Esophagus muscularis mucosa (tissue), 4 donors: ENCODE measurements at regions not wholly inside any gene's neighbourhood (a gene's known extent, or its start where the extent isn't known, plus 50 kb on each side); places are given as distances from the start of the nearest gene placed in this dataset.

Experiments
- DNase-seq: peaks from one replicate; pipeline ENCODE4 v3.0.0-alpha.2; 2017; ENCODE audit errors: extremely low spot score
- H3K27ac ChIP-seq, 4 donors: fragments of 200-600 bp; sonication (generic); replicated peaks in 1 of 4; 1 replicate in 3 of 4; 2 replicates in 1 of 4; pipeline ENCODE4 v1.5.1; 2016 to 2019; ENCODE audit warnings: mild to moderate bottlenecking in 1 of 4
- H3K27me3 ChIP-seq, 4 donors: fragments of 200-600 bp; sonication (generic); one replicate each; pipeline versions ENCODE4 v1.5.1 to v1.6.0; 2016 to 2019
- H3K36me3 ChIP-seq, 4 donors: fragments of 200-600 bp; sonication (generic); one replicate each; pipeline ENCODE4 v1.5.1; 2016 to 2019
- H3K4me1 ChIP-seq, 4 donors: fragments of 200-600 bp; sonication (generic); one replicate each; pipeline ENCODE4 v1.5.1; 2016 to 2019
- H3K4me3 ChIP-seq, 4 donors: fragments of 200-600 bp; sonication (generic); 1 replicate in 2 of 4; 2 replicates in 2 of 4; pipeline ENCODE4 v1.5.1; 2016 to 2019; ENCODE audit warnings: mild to moderate bottlenecking in 4 of 4, moderate library complexity in 1 of 4
- H3K9me3 ChIP-seq, 4 donors: fragments of 200-600 bp; sonication (generic); 1 replicate in 3 of 4; 2 replicates in 1 of 4; pipeline ENCODE4 v1.5.1; 2016 to 2019
- EP300 ChIP-seq: sonication (generic); formaldehyde crosslinking; IDR thresholded peaks from one replicate; pipeline ENCODE4 v1.6.1; 2017; ENCODE audit warnings: antibody characterized with exemption
- POLR2A ChIP-seq: fragments of 450-650 bp; IDR thresholded peaks from one replicate; pipeline ENCODE4 v1.6.1; 2017; ENCODE audit warnings: antibody characterized with exemption, moderate library complexity, mild to moderate bottlenecking, low read depth
- POLR2AphosphoS5 ChIP-seq, 2 donors: sonication (generic); formaldehyde crosslinking; IDR thresholded peaks; one replicate each; pipeline ENCODE4 v1.6.1; 2017; ENCODE audit warnings: antibody characterized with exemption in 2 of 2
- WGBS: methylation state at CpG from one replicate; pipeline ENCODE4 v1.1.5; 2018; 5-methylcytosine and 5-hydroxymethylcytosine counted together
- intact Hi-C: fragments of 100-400 bp; cut with DNase I; formaldehyde crosslinking; loops from one replicate; pipeline ENCODE4 v1.15.1; 2023
- TF ChIP-seq, protein P1 (sequence below), 3 experiments: fragments of 200-600 bp in 2 of 3; fragments of 450-650 bp in 1 of 3; sonication (generic) in 2 of 3; IDR thresholded peaks; one replicate each; pipeline ENCODE4 v1.5.1; 2017 to 2019; ENCODE audit warnings: antibody characterized with exemption in 3 of 3, mild to moderate bottlenecking in 2 of 3, moderate library complexity in 1 of 3

DNA sequence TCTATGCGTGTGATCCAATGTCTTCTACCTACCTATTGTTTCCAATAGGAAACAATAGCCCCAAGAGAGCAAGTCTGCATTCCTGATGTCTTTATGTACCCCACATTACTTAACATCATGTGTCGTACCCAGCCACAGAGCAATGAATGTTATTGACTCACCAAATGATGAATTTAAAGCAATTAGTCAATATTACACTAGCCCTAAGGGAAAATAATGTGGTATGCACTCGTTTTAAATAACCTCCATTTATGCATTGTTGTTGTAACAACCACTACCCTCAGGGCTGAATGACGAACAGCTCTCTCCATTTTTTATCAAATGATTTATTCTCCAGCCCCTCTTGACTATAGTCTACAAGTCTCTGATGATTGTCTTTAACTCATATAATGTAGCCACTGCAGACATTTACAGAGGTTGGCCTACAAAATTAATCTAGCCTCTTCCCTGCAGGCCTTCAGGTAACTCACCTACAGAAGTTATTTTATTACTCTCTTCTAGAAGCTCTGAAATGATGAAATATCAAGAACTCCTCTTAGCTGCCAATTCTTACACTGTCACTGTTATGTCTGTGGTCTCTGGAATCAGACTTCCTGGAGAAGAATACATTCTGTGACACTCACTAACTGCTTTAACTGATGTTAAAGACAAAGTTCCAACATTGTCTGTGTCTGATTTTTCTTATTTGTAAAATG, 601.7 kb upstream of the GRIA3 start:
- Histone ChIP-seq H3K36me3 (no peaks in the 10 kb centered on the region), H3K4me3 (no peak overlapping the region), H3K9me3 (no peaks in the 10 kb centered on the region), H3K27me3 (no peaks in the 10 kb centered on the region), H3K4me1 (no peaks in the 10 kb centered on the region), H3K27ac (no peak overlapping the region)
- DNase-seq = no peak
- intact Hi-C loops = no loop called here
- TF ChIP-seq EP300 (no peak), POLR2A (no peak), POLR2AphosphoS5 (IDR thresholded peaks at IDR 0.05) (no peak)
- TF ChIP-seq, protein P1, sequence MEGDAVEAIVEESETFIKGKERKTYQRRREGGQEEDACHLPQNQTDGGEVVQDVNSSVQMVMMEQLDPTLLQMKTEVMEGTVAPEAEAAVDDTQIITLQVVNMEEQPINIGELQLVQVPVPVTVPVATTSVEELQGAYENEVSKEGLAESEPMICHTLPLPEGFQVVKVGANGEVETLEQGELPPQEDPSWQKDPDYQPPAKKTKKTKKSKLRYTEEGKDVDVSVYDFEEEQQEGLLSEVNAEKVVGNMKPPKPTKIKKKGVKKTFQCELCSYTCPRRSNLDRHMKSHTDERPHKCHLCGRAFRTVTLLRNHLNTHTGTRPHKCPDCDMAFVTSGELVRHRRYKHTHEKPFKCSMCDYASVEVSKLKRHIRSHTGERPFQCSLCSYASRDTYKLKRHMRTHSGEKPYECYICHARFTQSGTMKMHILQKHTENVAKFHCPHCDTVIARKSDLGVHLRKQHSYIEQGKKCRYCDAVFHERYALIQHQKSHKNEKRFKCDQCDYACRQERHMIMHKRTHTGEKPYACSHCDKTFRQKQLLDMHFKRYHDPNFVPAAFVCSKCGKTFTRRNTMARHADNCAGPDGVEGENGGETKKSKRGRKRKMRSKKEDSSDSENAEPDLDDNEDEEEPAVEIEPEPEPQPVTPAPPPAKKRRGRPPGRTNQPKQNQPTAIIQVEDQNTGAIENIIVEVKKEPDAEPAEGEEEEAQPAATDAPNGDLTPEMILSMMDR (IDR thresholded peaks at IDR 0.05) = no peak
- 64% methylated on average over 4 of the region's 4 CpGs for WGBS

DNA sequence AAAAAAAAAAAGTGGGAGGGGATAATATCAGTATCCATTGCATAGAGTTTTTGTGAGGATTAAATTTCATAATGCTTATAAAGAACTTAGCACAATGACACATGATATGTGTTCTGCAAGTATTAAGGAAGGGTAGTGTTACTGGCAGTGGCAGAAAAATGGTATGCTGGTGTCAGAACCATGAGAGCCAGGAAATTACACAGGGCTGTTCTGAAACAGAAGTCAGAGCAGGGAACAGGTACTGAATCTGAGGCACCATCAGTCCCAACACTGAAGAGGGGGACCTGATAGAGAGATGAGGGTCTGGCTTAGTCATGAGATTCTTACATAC, 601.1 kb upstream of the GRIA3 start:
- no peaks in the 10 kb centered on the region for H3K27me3 ChIP-seq
- H3K4me3 ChIP-seq = no peak overlapping the region
- H3K4me1 ChIP-seq = no peaks in the 10 kb centered on the region
- no peak overlapping the region for H3K27ac ChIP-seq
- no peak for DNase-seq
- no peaks in the 10 kb centered on the region for H3K9me3 ChIP-seq
- TF ChIP-seq EP300 = no peak
- TF ChIP-seq, protein P1 (IDR thresholded peaks at IDR 0.05) = no peak
- TF ChIP-seq POLR2AphosphoS5 (IDR thresholded peaks at IDR 0.05) = no peak
- TF ChIP-seq POLR2A = no peak
- intact Hi-C loops = no loop called here
- H3K36me3 ChIP-seq = no peaks in the 10 kb centered on the region

- no peaks in the 10 kb centered on the region for H3K36me3 ChIP-seq
- H3K4me1 ChIP-seq = no peaks in the 10 kb centered on the region
- WGBS = 69% methylated on average over 2 of the region's 3 CpGs
- intact Hi-C loops = no loop called here
- no peak overlapping the region for H3K27ac ChIP-seq
- TF ChIP-seq, protein P1 (IDR thresholded peaks at IDR 0.05) = no peak
- no peak for TF ChIP-seq POLR2A
- TF ChIP-seq POLR2AphosphoS5 (IDR thresholded peaks at IDR 0.05) = no peak
- TF ChIP-seq EP300 = no peak
- no peak for DNase-seq
- no peak overlapping the region for H3K4me3 ChIP-seq
- no peaks in the 10 kb centered on the region for H3K9me3 ChIP-seq
- no peaks in the 10 kb centered on the region for H3K27me3 ChIP-seq
Observed at GRCh38 chrX:122583551-122583950, 600.5 kb upstream of the GRIA3 start.

DNA sequence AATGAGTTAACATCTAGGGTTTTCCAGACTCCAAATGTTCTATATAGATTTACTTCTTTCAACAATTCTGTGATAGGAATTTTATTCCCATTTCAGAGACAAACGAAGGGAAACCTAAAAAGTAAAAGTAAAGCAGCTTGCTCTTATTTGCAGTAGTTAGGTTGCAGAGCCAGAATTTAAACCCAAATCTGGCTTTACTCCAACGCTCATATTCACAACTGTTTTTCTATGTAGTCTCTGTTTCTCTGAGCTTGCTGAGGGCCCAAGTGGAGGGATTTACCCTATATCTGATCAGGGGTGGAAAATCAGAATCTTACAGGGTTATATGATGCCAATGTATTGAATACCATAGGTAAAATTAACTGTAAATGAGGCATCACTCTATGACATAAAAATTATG, 599.1 kb upstream of the GRIA3 start:
- WGBS = 38% methylated on average over 2 of the region's 2 CpGs
- Histone ChIP-seq H3K36me3 (no peaks in the 10 kb centered on the region), H3K9me3 (no peaks in the 10 kb centered on the region), H3K27me3 (no peaks in the 10 kb centered on the region), H3K4me1 (no peaks in the 10 kb centered on the region), H3K27ac (no peak overlapping the region), H3K4me3 (no peak overlapping the region)
- no peak for DNase-seq
- TF ChIP-seq EP300 (no peak), POLR2A (no peak)
- intact Hi-C loops = no loop called here

GRCh38 chrX:122586831-122587230, 597.2 kb upstream of the GRIA3 start:
- Histone ChIP-seq H3K9me3 (no peaks in the 10 kb centered on the region), H3K36me3 (no peaks in the 10 kb centered on the region), H3K27me3 (no peaks in the 10 kb centered on the region), H3K27ac (no peak overlapping the region), H3K4me1 (no peaks in the 10 kb centered on the region), H3K4me3 (no peak overlapping the region)
- TF ChIP-seq POLR2A (no peak), EP300 (no peak), POLR2AphosphoS5 (IDR thresholded peaks at IDR 0.05) (no peak)
- TF ChIP-seq, protein P1 (IDR thresholded peaks at IDR 0.05) = no peak
- intact Hi-C loops = no loop called here
- DNase-seq = no peak
- 76% methylated on average over 1 of the region's 1 CpG for WGBS
